Activated T-cell treated with anti-CD3 and anti-CD28 coated beads, Interleukin-2, amount 50 U/mL, for 4 hours (primary cell): ENCODE measurements at regions not wholly inside any gene's neighbourhood (a gene's known extent, or its start where the extent isn't known, plus 50 kb on each side); places are given as distances from the start of the nearest gene placed in this dataset.

Experiments
- ATAC-seq, 2 donors: fragments of 200-7000 bp; cut with Tn5 transposase; one replicate each; pipeline ENCODE4 v1.10.0; 2021
- DNase-seq: peaks from one replicate; pipeline ENCODE4 v3.0.0-alpha.2; 2020
- H3K27me3 Mint-ChIP-seq: one replicate; pipeline ENCODE4 v1.8.0; 2021; ENCODE audit warnings: low read depth, mixed read lengths
- H3K36me3 Mint-ChIP-seq: one replicate; pipeline ENCODE4 v1.8.0; 2022; ENCODE audit warnings: mixed read lengths; ENCODE audit not compliant: insufficient read depth
- H3K4me1 Mint-ChIP-seq: one replicate; pipeline ENCODE4 v1.8.0; 2021; ENCODE audit warnings: low read depth, mixed read lengths
- H3K4me3 Mint-ChIP-seq: one replicate; pipeline ENCODE4 v1.8.0; 2021; ENCODE audit warnings: mild to moderate bottlenecking, moderate library complexity, mixed read lengths
- H3K9me3 Mint-ChIP-seq: one replicate; pipeline ENCODE4 v1.8.0; 2021; ENCODE audit warnings: mixed read lengths

GRCh38 chr13:54184576-54184975 lies 1156.0 kb downstream of the OLFM4 start:
- ATAC-seq, result no peak
- DNase-seq, result no peak
- Mint-ChIP-seq H3K4me3 (no peak overlapping the region), H3K9me3 (peaks cover 13% of the 10 kb centered on the region), H3K4me1 (no peaks in the 10 kb centered on the region), H3K36me3 (no peaks in the 10 kb centered on the region), H3K27me3 (no peaks in the 10 kb centered on the region)

GRCh38 chr13:54185101-54185500 lies 1156.5 kb downstream of the OLFM4 start:
- no peaks in the 10 kb centered on the region for H3K36me3 Mint-ChIP-seq
- H3K4me3 Mint-ChIP-seq, result no peak overlapping the region
- H3K9me3 Mint-ChIP-seq, result peaks cover 19% of the 10 kb centered on the region
- DNase-seq, result no peak
- no peaks in the 10 kb centered on the region for H3K27me3 Mint-ChIP-seq
- ATAC-seq, result no peak
- no peaks in the 10 kb centered on the region for H3K4me1 Mint-ChIP-seq

GRCh38 chr13:54185785-54186184 lies 1157.2 kb downstream of the OLFM4 start:
- no peak for ATAC-seq
- no peaks in the 10 kb centered on the region for H3K4me1 Mint-ChIP-seq
- H3K4me3 Mint-ChIP-seq, result no peak overlapping the region
- DNase-seq, result no peak
- H3K36me3 Mint-ChIP-seq, result no peaks in the 10 kb centered on the region
- H3K9me3 Mint-ChIP-seq, result peaks cover 19% of the 10 kb centered on the region
- H3K27me3 Mint-ChIP-seq, result no peaks in the 10 kb centered on the region

- H3K9me3 Mint-ChIP-seq, result peaks cover 19% of the 10 kb centered on the region
- H3K27me3 Mint-ChIP-seq, result no peaks in the 10 kb centered on the region
- no peak overlapping the region for H3K4me3 Mint-ChIP-seq
- no peaks in the 10 kb centered on the region for H3K36me3 Mint-ChIP-seq
- no peaks in the 10 kb centered on the region for H3K4me1 Mint-ChIP-seq
- DNase-seq, result no peak
- ATAC-seq, result no peak
These were observed 1158.8 kb downstream of the OLFM4 start for GRCh38 chr13:54187461-54187860.

- H3K4me1 Mint-ChIP-seq, result no peaks in the 10 kb centered on the region
- no peaks in the 10 kb centered on the region for H3K36me3 Mint-ChIP-seq
- ATAC-seq (no peak), DNase-seq (no peak)
- H3K27me3 Mint-ChIP-seq, result no peaks in the 10 kb centered on the region
- no peak overlapping the region for H3K4me3 Mint-ChIP-seq
- peaks cover 16% of the 10 kb centered on the region for H3K9me3 Mint-ChIP-seq
These were observed 1165.8 kb downstream of the OLFM4 start for GRCh38 chr13:54194233-54195024.

GRCh38 chr13:54196684-54197083 lies 1168.1 kb downstream of the OLFM4 start:
- Mint-ChIP-seq H3K27me3 (no peaks in the 10 kb centered on the region), H3K36me3 (no peaks in the 10 kb centered on the region), H3K4me3 (no peak overlapping the region), H3K9me3 (peaks cover 12% of the 10 kb centered on the region), H3K4me1 (no peaks in the 10 kb centered on the region)
- ATAC-seq, result no peak
- DNase-seq, result no peak

GRCh38 chr13:54198911-54199310 lies 1170.3 kb downstream of the OLFM4 start:
- Mint-ChIP-seq H3K36me3 (no peaks in the 10 kb centered on the region), H3K9me3 (peaks cover 11% of the 10 kb centered on the region), H3K4me3 (no peak overlapping the region), H3K27me3 (no peaks in the 10 kb centered on the region), H3K4me1 (no peaks in the 10 kb centered on the region)
- ATAC-seq, result no peak
- no peak for DNase-seq

GRCh38 chr13:54206626-54207025 lies 1178.0 kb downstream of the OLFM4 start:
- ATAC-seq (no peak), DNase-seq (no peak)
- Mint-ChIP-seq H3K9me3 (peaks cover 10% of the 10 kb centered on the region), H3K4me1 (no peaks in the 10 kb centered on the region), H3K36me3 (no peaks in the 10 kb centered on the region), H3K27me3 (no peaks in the 10 kb centered on the region), H3K4me3 (no peak overlapping the region)

- no peaks in the 10 kb centered on the region for H3K4me1 Mint-ChIP-seq
- H3K9me3 Mint-ChIP-seq, result peaks cover 8% of the 10 kb centered on the region
- no peak overlapping the region for H3K4me3 Mint-ChIP-seq
- no peak for DNase-seq
- H3K36me3 Mint-ChIP-seq, result no peaks in the 10 kb centered on the region
- ATAC-seq, result no peak
- no peaks in the 10 kb centered on the region for H3K27me3 Mint-ChIP-seq
These were observed 1181.9 kb downstream of the OLFM4 start for GRCh38 chr13:54210397-54211049.

- H3K4me1 Mint-ChIP-seq, result no peaks in the 10 kb centered on the region
- DNase-seq (no peak), ATAC-seq (no peak)
- H3K27me3 Mint-ChIP-seq, result no peaks in the 10 kb centered on the region
- H3K36me3 Mint-ChIP-seq, result no peaks in the 10 kb centered on the region
- H3K9me3 Mint-ChIP-seq, result peaks cover 24% of the 10 kb centered on the region
- H3K4me3 Mint-ChIP-seq, result no peak overlapping the region
These were observed 1187.6 kb downstream of the OLFM4 start for GRCh38 chr13:54216221-54216620.

GRCh38 chr13:54226876-54227275 lies 1198.3 kb downstream of the OLFM4 start:
- H3K27me3 Mint-ChIP-seq, result no peaks in the 10 kb centered on the region

GRCh38 chr13:54232700-54233099 lies 1204.1 kb downstream of the OLFM4 start:
- no peak for ATAC-seq
- Mint-ChIP-seq H3K4me1 (no peaks in the 10 kb centered on the region), H3K36me3 (no peaks in the 10 kb centered on the region)

More at GRCh38 chr13:54226876-54227275, 1198.3 kb downstream of the OLFM4 start:
- DNase-seq (no peak), ATAC-seq (no peak)
- H3K36me3 Mint-ChIP-seq, result no peaks in the 10 kb centered on the region
- H3K4me3 Mint-ChIP-seq, result no peak overlapping the region
- H3K9me3 Mint-ChIP-seq, result peaks cover 14% of the 10 kb centered on the region
- no peaks in the 10 kb centered on the region for H3K4me1 Mint-ChIP-seq

GRCh38 chr13:54234607-54235006 lies 1206.0 kb downstream of the OLFM4 start:
- ATAC-seq (no peak), DNase-seq (no peak)
- no peaks in the 10 kb centered on the region for H3K27me3 Mint-ChIP-seq
- no peaks in the 10 kb centered on the region for H3K4me1 Mint-ChIP-seq
- H3K9me3 Mint-ChIP-seq, result peaks cover 13% of the 10 kb centered on the region
- no peak overlapping the region for H3K4me3 Mint-ChIP-seq
- H3K36me3 Mint-ChIP-seq, result no peaks in the 10 kb centered on the region

More at GRCh38 chr13:54232700-54233099, 1204.1 kb downstream of the OLFM4 start:
- Mint-ChIP-seq H3K9me3 (peaks cover 17% of the 10 kb centered on the region), H3K27me3 (no peaks in the 10 kb centered on the region), H3K4me3 (no peak overlapping the region)
- no peak for DNase-seq

GRCh38 chr13:54241719-54242118 lies 1213.1 kb downstream of the OLFM4 start:
- DNase-seq, result no peak
- Mint-ChIP-seq H3K4me3 (no peak overlapping the region), H3K27me3 (no peaks in the 10 kb centered on the region), H3K36me3 (no peaks in the 10 kb centered on the region), H3K4me1 (no peaks in the 10 kb centered on the region), H3K9me3 (peaks cover 5% of the 10 kb centered on the region)
- no peak for ATAC-seq

- Mint-ChIP-seq H3K4me1 (no peaks in the 10 kb centered on the region), H3K4me3 (no peak overlapping the region), H3K9me3 (peaks cover 13% of the 10 kb centered on the region), H3K27me3 (no peaks in the 10 kb centered on the region), H3K36me3 (no peaks in the 10 kb centered on the region)
- DNase-seq (no peak), ATAC-seq (no peak)
These were observed 1219.7 kb downstream of the OLFM4 start for GRCh38 chr13:54248306-54248705.
